ENCODE measurements at regions not wholly inside any gene's neighbourhood (a gene's known extent, or its start where the extent isn't known, plus 50 kb on each side); places are given as distances from the start of the nearest gene placed in this dataset.

GRCh38 chrX:44400588-44400987 lies 57.1 kb upstream of the EFHC2 start:
- CTCF ChIA-PET = interaction anchor here (0.7 kb wide), 1 partner anchor 555 kb away, joined by 4 read pairs; no protein-coding TSS in a partner anchor
- no peak for TF ChIP-seq CTCF (IDR thresholded peaks at IDR 0.05; ENCODE audit: unreplicated experiment)
- intact Hi-C loops (cut with micrococcal nuclease) = no loop called here
- Mint-ChIP-seq H3K27ac (ENCODE audit: low read depth, unreplicated experiment) (no peak overlapping the region), H3K4me1 (ENCODE audit: insufficient read depth, unreplicated experiment) (peaks cover 14% of the 10 kb centered on the region), H3K36me3 (ENCODE audit: insufficient read depth, unreplicated experiment) (no peaks in the 10 kb centered on the region), H3K9me3 (ENCODE audit: unreplicated experiment) (no peaks in the 10 kb centered on the region), H3K27me3 (ENCODE audit: insufficient read depth, unreplicated experiment) (peaks cover 26% of the 10 kb centered on the region), H3K4me3 (ENCODE audit: unreplicated experiment) (no peak overlapping the region)
- POLR2A ChIA-PET = interaction anchor here (1.0 to 1.7 kb wide), 2 partner anchors 15 to 31 kb away, joined by 3 to 9 read pairs; no protein-coding TSS in a partner anchor
- peak; percentile 90 for DNase-seq (ENCODE audit: unreplicated experiment)
- no TSS peak for BruUV-seq (replicated peaks)

GRCh38 chrX:44400161-44400560 lies 56.7 kb upstream of the EFHC2 start:
- ChIA-PET CTCF (no interaction called here), POLR2A (interaction anchor here (1.0 to 1.7 kb wide), 2 partner anchors 15 to 31 kb away, joined by 3 to 9 read pairs; no protein-coding TSS in a partner anchor)
- H3K27ac Mint-ChIP-seq (ENCODE audit: low read depth, unreplicated experiment) = no peak overlapping the region
- no peak overlapping the region for H3K4me3 Mint-ChIP-seq (ENCODE audit: unreplicated experiment)
- TF ChIP-seq CTCF (IDR thresholded peaks at IDR 0.05; ENCODE audit: unreplicated experiment) = no peak
- H3K36me3 Mint-ChIP-seq (ENCODE audit: insufficient read depth, unreplicated experiment) = no peaks in the 10 kb centered on the region
- peaks cover 26% of the 10 kb centered on the region for H3K27me3 Mint-ChIP-seq (ENCODE audit: insufficient read depth, unreplicated experiment)
- no peaks in the 10 kb centered on the region for H3K9me3 Mint-ChIP-seq (ENCODE audit: unreplicated experiment)
- BruUV-seq (replicated peaks) = no TSS peak
- intact Hi-C loops (cut with micrococcal nuclease) = no loop called here
- peaks cover 14% of the 10 kb centered on the region for H3K4me1 Mint-ChIP-seq (ENCODE audit: insufficient read depth, unreplicated experiment)
- no peak for DNase-seq (ENCODE audit: unreplicated experiment)

Data from MCF 10A (cell line).